GM23338 (cell line): ENCODE measurements at regions not wholly inside any gene's neighbourhood (a gene's known extent, or its start where the extent isn't known, plus 50 kb on each side); places are given as distances from the start of the nearest gene placed in this dataset.

Experiments
- EZH2 ChIP-seq: fragments of 200-600 bp; sonication (generic); IDR thresholded peaks from one replicate; pipeline ENCODE4 v1.8.0; 2017; ENCODE audit warnings: antibody characterized with exemption, mild to moderate bottlenecking, low read depth; ENCODE audit not compliant: unreplicated experiment
- EZH2phosphoT487 ChIP-seq: fragments of 200-600 bp; sonication (generic); IDR thresholded peaks from one replicate; pipeline ENCODE4 v1.8.1; 2018; ENCODE audit warnings: antibody characterized with exemption; ENCODE audit not compliant: unreplicated experiment
- NANOG ChIP-seq: IDR thresholded peaks from 2 replicates; pipeline ENCODE4 v1.6.1; 2016; ENCODE audit warnings: antibody characterized with exemption, borderline replicate concordance
- POLR2AphosphoS5 ChIP-seq: IDR thresholded peaks from 2 replicates; pipeline ENCODE4 v1.6.1; 2016; ENCODE audit warnings: antibody characterized with exemption, low read depth
- TF ChIP-seq, protein P1 (sequence below): IDR thresholded peaks from one replicate; pipeline ENCODE4 v1.6.1; 2018; ENCODE audit warnings: antibody characterized with exemption; ENCODE audit not compliant: unreplicated experiment
- TF ChIP-seq, protein P2 (sequence below), 2 experiments: fragments of 200-600 bp in 1 of 2; sonication (generic) in 1 of 2; conservative IDR thresholded peaks; 2 replicates each; pipeline versions ENCODE4 v1.5.1 to v1.6.1; 2016 to 2017; ENCODE audit warnings: antibody characterized with exemption in 2 of 2, low read depth in 2 of 2, mild to moderate bottlenecking in 2 of 2, moderate library complexity in 1 of 2

DNA sequence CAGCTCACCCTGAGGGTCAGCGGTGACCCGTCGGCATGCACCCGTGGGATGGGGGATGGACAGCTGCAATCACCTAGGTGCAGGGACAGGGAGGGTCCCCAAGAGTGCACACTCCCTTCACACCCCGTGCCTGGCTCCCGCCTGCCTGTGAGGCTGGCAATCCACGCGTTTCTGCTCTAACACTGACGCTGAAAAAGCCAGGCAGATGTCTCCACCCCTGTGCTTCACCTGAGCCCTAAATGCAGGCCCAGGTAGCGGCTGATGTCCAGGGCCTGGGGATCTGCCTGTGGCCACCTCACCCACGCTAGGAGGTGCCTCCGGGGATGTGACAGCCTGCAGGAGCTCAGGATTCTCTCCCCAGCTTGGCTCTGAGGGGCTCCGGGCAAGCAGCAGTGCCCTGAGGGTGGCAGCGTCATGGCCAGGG, 212.0 kb upstream of the SALL3 start:
- TF ChIP-seq, protein P1, sequence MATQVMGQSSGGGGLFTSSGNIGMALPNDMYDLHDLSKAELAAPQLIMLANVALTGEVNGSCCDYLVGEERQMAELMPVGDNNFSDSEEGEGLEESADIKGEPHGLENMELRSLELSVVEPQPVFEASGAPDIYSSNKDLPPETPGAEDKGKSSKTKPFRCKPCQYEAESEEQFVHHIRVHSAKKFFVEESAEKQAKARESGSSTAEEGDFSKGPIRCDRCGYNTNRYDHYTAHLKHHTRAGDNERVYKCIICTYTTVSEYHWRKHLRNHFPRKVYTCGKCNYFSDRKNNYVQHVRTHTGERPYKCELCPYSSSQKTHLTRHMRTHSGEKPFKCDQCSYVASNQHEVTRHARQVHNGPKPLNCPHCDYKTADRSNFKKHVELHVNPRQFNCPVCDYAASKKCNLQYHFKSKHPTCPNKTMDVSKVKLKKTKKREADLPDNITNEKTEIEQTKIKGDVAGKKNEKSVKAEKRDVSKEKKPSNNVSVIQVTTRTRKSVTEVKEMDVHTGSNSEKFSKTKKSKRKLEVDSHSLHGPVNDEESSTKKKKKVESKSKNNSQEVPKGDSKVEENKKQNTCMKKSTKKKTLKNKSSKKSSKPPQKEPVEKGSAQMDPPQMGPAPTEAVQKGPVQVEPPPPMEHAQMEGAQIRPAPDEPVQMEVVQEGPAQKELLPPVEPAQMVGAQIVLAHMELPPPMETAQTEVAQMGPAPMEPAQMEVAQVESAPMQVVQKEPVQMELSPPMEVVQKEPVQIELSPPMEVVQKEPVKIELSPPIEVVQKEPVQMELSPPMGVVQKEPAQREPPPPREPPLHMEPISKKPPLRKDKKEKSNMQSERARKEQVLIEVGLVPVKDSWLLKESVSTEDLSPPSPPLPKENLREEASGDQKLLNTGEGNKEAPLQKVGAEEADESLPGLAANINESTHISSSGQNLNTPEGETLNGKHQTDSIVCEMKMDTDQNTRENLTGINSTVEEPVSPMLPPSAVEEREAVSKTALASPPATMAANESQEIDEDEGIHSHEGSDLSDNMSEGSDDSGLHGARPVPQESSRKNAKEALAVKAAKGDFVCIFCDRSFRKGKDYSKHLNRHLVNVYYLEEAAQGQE: no peak
- TF ChIP-seq POLR2AphosphoS5 (no peak), EZH2 (no peak), EZH2phosphoT487 (no peak), NANOG (no peak)
- TF ChIP-seq, protein P2, sequence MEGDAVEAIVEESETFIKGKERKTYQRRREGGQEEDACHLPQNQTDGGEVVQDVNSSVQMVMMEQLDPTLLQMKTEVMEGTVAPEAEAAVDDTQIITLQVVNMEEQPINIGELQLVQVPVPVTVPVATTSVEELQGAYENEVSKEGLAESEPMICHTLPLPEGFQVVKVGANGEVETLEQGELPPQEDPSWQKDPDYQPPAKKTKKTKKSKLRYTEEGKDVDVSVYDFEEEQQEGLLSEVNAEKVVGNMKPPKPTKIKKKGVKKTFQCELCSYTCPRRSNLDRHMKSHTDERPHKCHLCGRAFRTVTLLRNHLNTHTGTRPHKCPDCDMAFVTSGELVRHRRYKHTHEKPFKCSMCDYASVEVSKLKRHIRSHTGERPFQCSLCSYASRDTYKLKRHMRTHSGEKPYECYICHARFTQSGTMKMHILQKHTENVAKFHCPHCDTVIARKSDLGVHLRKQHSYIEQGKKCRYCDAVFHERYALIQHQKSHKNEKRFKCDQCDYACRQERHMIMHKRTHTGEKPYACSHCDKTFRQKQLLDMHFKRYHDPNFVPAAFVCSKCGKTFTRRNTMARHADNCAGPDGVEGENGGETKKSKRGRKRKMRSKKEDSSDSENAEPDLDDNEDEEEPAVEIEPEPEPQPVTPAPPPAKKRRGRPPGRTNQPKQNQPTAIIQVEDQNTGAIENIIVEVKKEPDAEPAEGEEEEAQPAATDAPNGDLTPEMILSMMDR (conservative IDR thresholded peaks at IDR 0.05; ENCODE audit: low read depth in 2 of 2): no peak
